Nephron progenitor cell (in vitro differentiated cells): ENCODE measurements at regions not wholly inside any gene's neighbourhood (a gene's known extent, or its start where the extent isn't known, plus 50 kb on each side); places are given as distances from the start of the nearest gene placed in this dataset.

Source experiments
- DNase-seq: peaks from one replicate; pipeline ENCODE4 v3.0.0; 2021
- H3K27ac Mint-ChIP-seq: 2 replicates; pipeline ENCODE4 v1.8.0; 2021; ENCODE audit warnings: mild to moderate bottlenecking, moderate library complexity, mixed read lengths
- H3K27me3 Mint-ChIP-seq: 2 replicates; pipeline ENCODE4 v1.8.0; 2021; ENCODE audit warnings: mild to moderate bottlenecking, low read depth, mixed read lengths; ENCODE audit not compliant: poor library complexity
- H3K36me3 Mint-ChIP-seq: 2 replicates; pipeline ENCODE4 v1.8.0; 2021; ENCODE audit warnings: low read depth, mixed read lengths
- H3K4me1 Mint-ChIP-seq: 2 replicates; pipeline ENCODE4 v1.8.0; 2021; ENCODE audit warnings: mixed read lengths
- H3K4me3 Mint-ChIP-seq: 2 replicates; pipeline ENCODE4 v1.8.0; 2021; ENCODE audit warnings: mild to moderate bottlenecking, moderate library complexity, mixed read lengths
- H3K9me3 Mint-ChIP-seq: 2 replicates; pipeline ENCODE4 v1.8.0; 2021; ENCODE audit warnings: mild to moderate bottlenecking, moderate library complexity, mixed read lengths
- CTCF ChIP-seq: fragments of 200-600 bp; sonication (generic); IDR thresholded peaks from 2 replicates; pipeline ENCODE4 v1.5.0; 2021; ENCODE audit warnings: antibody characterized with exemption

GRCh38 chr7:88402529-88402928, 95.8 kb upstream of the STEAP4 start:
- Mint-ChIP-seq H3K4me3 (no peak overlapping the region), H3K4me1 (peaks cover 11% of the 10 kb centered on the region), H3K36me3 (no peaks in the 10 kb centered on the region), H3K9me3 (peaks cover 3% of the 10 kb centered on the region), H3K27ac (no peak overlapping the region), H3K27me3 (no peaks in the 10 kb centered on the region)
- no peak for TF ChIP-seq CTCF
- no peak for DNase-seq

GRCh38 chr7:88401009-88401623, 94.4 kb upstream of the STEAP4 start:
- DNase-seq = no peak
- TF ChIP-seq CTCF = peak; percentile 63
- Mint-ChIP-seq H3K27me3 (no peaks in the 10 kb centered on the region), H3K36me3 (no peaks in the 10 kb centered on the region), H3K27ac (no peak overlapping the region), H3K4me3 (no peak overlapping the region), H3K4me1 (peaks cover 11% of the 10 kb centered on the region), H3K9me3 (no peaks in the 10 kb centered on the region)

- DNase-seq = no peak
- H3K27ac Mint-ChIP-seq = no peak overlapping the region
- H3K36me3 Mint-ChIP-seq = no peaks in the 10 kb centered on the region
- H3K4me1 Mint-ChIP-seq = peaks cover 11% of the 10 kb centered on the region
- no peaks in the 10 kb centered on the region for H3K27me3 Mint-ChIP-seq
- TF ChIP-seq CTCF = no peak
- no peak overlapping the region for H3K4me3 Mint-ChIP-seq
- no peaks in the 10 kb centered on the region for H3K9me3 Mint-ChIP-seq
Observed at GRCh38 chr7:88399696-88400240, 93.1 kb upstream of the STEAP4 start.

- peaks cover 11% of the 10 kb centered on the region for H3K4me1 Mint-ChIP-seq
- H3K4me3 Mint-ChIP-seq = no peak overlapping the region
- H3K27ac Mint-ChIP-seq = peak overlapping the region; percentile 58
- no peak for TF ChIP-seq CTCF
- H3K36me3 Mint-ChIP-seq = no peaks in the 10 kb centered on the region
- no peaks in the 10 kb centered on the region for H3K27me3 Mint-ChIP-seq
- H3K9me3 Mint-ChIP-seq = no peaks in the 10 kb centered on the region
- no peak for DNase-seq
Observed at GRCh38 chr7:88399036-88399435, 92.3 kb upstream of the STEAP4 start.

GRCh38 chr7:88398459-88398858, 91.8 kb upstream of the STEAP4 start:
- DNase-seq = no peak
- no peaks in the 10 kb centered on the region for H3K36me3 Mint-ChIP-seq
- TF ChIP-seq CTCF = no peak
- no peaks in the 10 kb centered on the region for H3K9me3 Mint-ChIP-seq
- H3K27me3 Mint-ChIP-seq = no peaks in the 10 kb centered on the region
- peaks cover 11% of the 10 kb centered on the region for H3K4me1 Mint-ChIP-seq
- peak overlapping the region; percentile 58 for H3K27ac Mint-ChIP-seq
- H3K4me3 Mint-ChIP-seq = no peak overlapping the region

GRCh38 chr7:88396948-88397322, 90.2 kb upstream of the STEAP4 start:
- peak overlapping the region; percentile 54 for H3K27ac Mint-ChIP-seq
- TF ChIP-seq CTCF = no peak
- H3K4me3 Mint-ChIP-seq = no peak overlapping the region
- H3K9me3 Mint-ChIP-seq = no peaks in the 10 kb centered on the region
- no peaks in the 10 kb centered on the region for H3K36me3 Mint-ChIP-seq
- H3K4me1 Mint-ChIP-seq = peaks cover 11% of the 10 kb centered on the region
- no peak for DNase-seq
- no peaks in the 10 kb centered on the region for H3K27me3 Mint-ChIP-seq
